HG03095 (cell line): ENCODE measurements at regions not wholly inside any gene's neighbourhood (a gene's known extent, or its start where the extent isn't known, plus 50 kb on each side); places are given as distances from the start of the nearest gene placed in this dataset.

Source experiments
- ATAC-seq: cut with Tn5 transposase; IDR thresholded peaks from one replicate; pipeline ENCODE4 v1.9.1; 2021; ENCODE audit warnings: moderate library complexity; ENCODE audit not compliant: unreplicated experiment

DNA sequence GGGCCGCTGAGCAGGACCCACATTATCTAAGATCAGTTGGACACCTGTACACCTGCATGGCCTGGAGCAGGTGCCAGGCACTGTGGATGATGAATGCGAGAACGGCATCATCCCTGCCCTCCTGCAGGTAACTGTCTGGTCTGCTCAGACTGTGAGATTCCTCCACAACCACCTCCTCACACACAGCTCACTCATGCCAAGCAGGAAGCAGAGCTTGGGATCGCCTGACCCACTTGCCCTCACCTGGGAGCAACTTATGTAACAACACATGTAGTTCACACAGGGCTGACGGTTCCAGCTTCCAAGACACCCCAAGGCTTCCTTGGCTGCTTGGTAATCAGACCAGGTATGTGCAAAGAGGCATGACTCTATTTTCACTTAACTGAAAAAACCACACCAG is 359.2 kb downstream of the PREX1 start:
- no peak for ATAC-seq

- ATAC-seq, result no peak
Observed at GRCh38 chr20:48467622-48468021, 360.2 kb downstream of the PREX1 start.

GRCh38 chr20:48465271-48465670 is 362.5 kb downstream of the PREX1 start:
- no peak for ATAC-seq

GRCh38 chr20:48463916-48464315 is 363.9 kb downstream of the PREX1 start:
- no peak for ATAC-seq

GRCh38 chr20:48463096-48463720 is 364.6 kb downstream of the PREX1 start:
- no peak for ATAC-seq

DNA sequence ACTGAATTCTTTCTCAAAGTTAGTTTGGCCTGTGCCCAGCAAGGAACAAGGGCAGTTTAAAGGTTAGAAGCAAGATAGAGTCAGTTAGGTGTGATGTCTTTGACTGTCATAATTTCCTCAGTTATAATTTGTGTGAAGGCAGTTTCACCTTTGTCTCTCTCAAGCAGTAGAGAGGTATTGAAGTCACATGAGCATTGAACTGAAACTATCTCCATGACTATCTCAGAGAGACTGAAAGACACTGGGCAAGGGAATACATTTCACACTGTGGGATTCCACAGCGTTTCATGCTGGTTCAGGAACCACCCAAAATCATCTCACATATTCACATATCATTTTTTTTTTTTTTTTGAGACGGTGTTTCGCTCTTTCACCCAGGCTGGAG is 366.1 kb downstream of the PREX1 start:
- no peak for ATAC-seq

DNA sequence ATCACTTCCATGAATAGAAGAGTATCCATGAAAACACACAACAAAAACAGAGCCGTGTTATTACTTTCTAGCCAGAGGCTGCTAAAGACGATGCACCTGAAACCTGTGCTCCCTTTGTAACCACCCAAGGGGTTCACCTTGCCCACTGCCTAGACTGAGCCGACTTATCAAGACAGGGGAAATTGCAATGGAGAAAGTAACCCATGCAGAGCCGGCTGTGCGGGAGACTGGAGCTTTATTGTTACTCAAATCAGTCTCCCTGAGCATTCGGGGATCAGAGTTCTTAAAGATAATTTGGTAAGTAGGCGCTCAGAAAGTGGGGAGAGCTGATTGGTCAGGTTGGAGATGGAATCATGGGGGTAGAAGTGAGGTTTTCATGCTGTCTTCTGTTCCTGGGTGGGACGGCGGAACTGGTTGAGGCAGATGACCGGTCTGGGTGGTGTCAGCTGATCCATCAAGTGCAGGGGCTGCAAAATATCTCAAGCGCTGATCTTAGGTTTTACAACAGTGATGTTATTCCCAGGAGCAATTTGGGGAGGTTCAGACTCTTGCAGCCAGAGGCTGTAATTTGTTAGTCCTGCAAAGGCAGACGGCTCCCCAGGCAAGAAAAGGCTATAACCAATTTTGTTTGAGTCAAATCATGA is 366.6 kb downstream of the PREX1 start:
- ATAC-seq, result no peak

GRCh38 chr20:48460681-48461080 is 367.1 kb downstream of the PREX1 start:
- ATAC-seq, result no peak

GRCh38 chr20:48459722-48460395 is 367.9 kb downstream of the PREX1 start:
- ATAC-seq, result no peak

DNA sequence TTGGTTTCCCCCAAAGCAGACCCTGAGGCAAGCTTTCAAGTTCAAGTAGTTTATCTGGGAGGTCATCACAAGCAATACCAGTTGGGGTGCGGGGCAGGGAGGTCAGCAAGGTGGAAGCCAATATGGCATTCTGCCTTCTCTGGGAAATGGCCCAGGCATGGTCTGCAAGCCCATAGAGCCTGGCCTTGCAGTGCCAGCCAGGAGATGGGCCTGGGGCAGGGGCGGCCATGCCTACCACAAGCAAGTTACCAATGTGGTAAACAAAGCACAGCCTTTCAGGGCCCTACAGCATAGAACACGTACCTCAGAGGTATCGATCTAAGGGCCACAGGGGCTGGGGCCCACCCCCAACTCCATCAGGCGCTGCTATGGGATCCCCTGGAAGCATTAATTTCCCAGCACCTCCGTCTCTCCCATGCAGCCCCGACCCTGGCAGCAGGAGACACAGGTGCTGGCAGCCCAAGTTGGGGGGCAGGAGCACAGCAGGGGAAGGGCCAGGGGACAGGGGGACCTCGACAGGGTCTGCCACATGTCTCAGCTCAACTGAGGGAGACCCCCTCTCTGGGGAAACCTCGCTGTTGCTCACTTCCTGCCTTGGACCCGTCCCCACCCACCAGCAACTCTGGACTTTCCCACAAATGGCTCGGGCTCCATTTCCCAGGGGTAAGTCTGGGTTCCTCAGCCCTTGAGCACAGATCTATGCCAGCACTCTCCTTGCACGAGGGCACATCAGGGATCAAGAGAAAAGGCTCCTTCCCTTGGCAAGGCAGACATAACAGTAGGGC is 369.0 kb downstream of the PREX1 start:
- no peak for ATAC-seq

- ATAC-seq, result no peak
Observed at GRCh38 chr20:48458003-48458377, 369.8 kb downstream of the PREX1 start.

- no peak for ATAC-seq
Observed at GRCh38 chr20:48457193-48458002, 370.4 kb downstream of the PREX1 start.

DNA sequence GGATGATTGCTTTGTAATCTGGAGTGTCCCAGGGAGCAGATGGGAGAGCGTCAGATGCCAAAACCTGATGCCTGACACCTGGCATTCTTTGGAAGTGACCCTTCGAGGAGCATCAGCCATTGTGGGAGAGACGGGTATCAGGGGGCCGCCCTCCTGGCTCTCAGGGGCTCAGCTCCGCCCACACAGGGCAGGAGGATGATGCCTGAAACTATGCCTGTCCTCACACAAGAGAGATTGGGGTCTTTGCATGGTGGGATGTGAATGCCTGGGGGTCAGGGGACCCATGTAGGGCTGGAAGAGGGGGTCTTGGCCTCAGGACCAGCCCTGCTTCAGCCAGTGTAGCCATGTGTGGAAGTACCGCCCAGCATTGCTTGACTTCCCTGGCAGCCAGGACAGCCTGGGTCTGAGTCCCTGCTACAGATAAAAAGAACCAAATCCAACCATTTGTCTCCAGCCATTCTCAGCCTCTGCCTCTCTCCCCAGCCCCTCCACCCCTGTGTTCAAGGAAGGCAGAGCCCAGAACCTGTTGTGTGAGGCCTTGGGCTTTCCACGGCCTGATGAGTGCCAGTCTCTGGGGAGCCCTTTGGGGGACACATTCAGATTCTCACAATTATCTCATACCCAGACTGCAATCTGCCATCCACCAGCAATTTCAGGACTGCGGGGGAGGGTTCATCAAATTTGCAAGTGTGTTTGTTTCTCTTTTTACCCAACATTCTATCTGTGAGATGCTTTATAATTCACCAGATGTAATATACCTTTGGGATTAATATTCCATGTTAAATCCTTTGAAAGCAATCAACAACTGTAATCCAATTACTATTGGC is 371.2 kb downstream of the PREX1 start:
- ATAC-seq, result no peak

DNA sequence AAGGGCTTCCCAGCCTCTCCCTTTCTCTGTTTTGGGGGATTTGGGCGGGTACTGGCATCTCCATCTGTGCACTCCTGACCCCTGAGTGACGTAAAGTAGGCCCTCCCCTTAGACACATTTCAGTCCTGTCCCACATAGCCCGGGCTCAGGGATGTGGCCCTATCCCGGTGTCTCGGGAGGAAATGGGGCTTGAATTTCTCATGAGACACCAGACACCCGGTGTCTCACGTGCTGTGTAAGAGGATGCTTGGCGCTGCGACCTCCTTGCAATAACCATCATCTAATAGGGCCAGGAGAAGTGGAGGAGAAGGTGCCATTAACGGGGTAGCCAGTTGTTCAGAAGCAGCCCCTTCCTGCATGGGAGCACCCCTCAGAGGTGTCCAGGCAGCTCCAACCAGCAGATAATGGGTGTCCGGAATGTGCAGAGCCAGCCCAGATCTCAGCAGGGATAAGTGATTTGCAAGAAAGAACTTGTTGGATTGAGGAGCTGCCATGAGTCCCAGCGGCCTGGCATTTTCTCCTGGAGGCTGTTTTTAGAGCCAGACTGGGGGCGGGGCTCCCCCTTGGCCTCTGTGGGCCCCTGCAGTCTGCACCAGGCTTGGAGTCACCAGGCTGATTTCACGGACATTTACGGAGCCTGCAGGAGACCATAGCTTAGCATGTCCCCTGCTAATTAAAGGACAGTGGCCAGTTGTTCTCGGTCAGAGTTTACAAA is 372.0 kb downstream of the PREX1 start:
- no peak for ATAC-seq

DNA sequence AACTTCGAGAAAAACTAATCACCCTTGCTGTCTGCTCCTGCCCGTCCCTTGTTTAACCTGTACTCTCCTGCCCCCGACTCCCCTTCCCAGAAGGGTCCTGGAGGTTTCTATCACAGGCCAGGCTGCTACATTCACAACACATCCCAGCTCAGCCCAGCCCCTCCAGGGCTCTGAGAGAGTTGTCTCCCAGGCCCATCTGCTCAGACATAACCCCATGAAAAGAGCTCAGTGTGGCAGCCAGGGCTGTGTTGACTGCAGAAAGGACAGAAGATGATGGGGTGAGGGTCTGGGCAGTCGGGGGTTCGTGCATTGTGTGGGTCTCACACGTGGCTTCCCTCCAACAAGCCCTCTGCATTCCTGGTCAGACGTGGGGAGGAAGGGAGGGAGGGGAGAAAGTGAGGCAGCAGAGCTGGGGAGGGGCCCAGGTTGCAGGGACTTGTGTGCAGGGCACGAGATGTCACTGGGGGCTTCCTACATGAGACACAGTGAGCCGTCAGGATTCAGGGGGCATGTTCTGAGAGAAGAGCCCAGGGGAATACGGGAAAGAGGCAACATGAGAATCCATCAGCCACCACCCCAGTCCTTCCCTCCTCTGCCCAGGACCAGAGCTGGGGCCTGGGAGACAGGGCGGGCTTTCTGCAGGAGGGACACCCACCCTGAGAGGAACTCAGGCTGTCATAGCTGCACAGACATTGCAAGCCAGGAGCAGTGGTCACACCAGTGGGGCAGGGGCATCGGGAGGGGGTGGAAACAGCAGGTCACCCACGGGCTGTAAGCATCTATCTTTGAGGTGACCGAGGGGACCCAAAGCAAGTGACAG is 372.9 kb downstream of the PREX1 start:
- no peak for ATAC-seq

DNA sequence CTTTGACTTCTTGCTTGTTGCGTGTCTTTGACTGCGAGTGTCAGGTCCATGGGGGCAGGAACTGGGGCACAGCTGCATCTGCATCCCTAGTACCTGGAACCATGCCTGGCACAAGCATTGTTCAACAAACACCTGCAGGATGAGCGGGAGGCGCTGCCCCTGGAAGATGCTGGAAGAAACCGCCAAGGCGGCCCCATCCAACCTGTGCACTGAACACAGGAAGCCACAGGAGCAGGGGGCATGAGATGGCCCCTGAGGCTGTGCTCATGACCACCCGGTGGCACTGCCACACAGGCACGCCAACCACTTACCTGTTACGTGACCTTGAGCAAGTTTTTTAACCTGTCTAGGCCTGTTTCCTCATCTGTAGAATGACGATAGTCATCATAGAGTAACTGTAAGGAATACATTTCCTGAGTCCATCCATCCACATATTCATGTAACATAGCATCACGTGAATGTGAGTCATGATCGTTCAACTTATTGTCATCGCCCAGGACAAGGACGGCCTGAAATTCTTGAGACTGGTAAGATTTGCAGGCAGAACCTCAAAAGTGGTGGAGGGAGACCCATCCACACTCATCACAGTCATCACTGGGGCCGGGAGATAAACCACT is 374.2 kb downstream of the PREX1 start:
- no peak for ATAC-seq

DNA sequence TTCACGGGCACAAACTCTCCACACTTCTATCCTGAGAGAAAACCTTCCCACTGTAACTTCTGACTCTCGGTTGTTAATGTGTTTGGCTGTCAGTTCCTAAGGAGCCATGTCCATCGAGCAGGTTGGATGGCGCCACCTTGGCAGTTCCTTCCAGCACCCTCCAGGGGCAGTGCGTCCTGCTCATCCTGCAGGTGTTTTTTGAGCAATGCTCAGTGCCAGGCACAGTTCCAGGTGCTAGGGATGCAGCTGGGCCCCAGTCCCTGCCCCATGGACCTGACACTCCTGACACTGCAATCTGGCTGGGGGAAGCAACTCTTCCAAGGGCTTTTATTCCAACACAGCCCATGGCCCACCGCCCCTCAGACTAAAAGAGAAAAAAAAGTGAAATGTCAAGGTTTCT is 376.4 kb downstream of the PREX1 start:
- no peak for ATAC-seq
